LHCN-M2 (cell line): ENCODE measurements at regions not wholly inside any gene's neighbourhood (a gene's known extent, or its start where the extent isn't known, plus 50 kb on each side); places are given as distances from the start of the nearest gene placed in this dataset.
A peak's percentile ranks its signal among the peaks of the same experiment; 100 is the strongest.
"Not testable (repeated sequence)": the region's sequence is repeated elsewhere in the genome, so short reads cannot be mapped to it uniquely, and the experiment has no call there.

Source experiments
- DNase-seq: peaks from one replicate; pipeline ENCODE4 v3.0.0-alpha.2; 2012; ENCODE audit warnings: low read depth

GRCh38 chr7:19958309-19958896 is 185.0 kb upstream of the TMEM196 start:
- peak; percentile 95 for DNase-seq

DNA sequence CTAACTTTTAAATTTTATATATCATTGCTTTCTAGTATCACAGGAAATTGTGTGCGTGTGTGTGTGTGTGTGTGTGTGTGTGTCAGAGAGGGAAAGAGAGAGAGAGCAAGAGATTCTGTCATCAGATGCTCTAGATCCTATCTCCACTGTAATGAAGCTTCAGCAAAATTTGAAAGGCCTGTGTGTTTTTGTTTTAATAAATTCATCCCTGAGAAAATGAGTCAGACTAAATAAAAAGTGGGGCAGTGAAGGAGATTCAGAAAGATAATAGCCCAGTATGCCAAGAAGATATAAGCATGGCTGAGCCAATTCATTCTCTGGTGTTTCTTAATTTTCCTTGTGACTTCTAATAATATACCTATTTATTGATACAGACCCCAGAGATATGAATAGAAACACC is 184.2 kb upstream of the TMEM196 start:
- peak; percentile 69 for DNase-seq

DNA sequence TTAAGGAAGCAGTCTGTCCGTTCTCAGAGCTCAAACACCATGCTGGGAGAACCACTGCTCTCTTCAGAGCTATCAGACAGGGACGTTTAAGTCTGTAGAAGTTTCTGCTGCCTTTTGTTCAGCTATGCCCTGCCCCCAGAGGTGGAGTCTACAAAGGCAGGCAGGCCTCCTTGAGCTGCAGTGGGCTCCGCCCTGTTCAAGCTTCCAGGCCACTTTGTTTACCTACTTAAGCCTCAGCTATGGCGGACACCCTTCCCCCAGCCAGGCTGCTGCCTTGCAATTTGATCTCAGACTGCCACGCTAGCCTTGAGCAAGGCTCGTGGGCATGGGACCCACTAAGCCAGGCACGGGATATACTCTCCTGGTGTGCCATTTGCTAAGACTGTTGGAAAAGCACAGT is 180.7 kb upstream of the TMEM196 start:
- DNase-seq: not testable (repeated sequence)

DNA sequence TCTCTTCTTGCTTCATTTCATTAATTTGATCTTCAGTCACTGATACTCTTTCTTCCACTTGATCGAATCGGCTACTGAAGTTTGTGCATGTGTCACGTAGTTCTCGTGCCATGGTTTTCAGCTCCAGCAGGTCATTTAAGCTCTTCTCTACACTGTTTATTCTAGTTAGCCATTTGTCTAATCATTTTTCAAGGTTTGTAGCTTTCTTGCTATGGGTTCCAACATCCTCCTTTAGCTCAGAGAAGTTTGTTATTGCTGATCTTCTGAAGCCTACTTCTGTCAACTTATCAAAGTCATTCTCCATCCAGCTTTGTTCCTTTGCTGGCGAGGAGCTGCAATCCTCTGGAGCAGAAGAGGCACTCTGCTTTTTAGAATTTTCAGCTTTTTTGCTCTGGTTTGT is 180.0 kb upstream of the TMEM196 start:
- DNase-seq: not testable (repeated sequence)

DNA sequence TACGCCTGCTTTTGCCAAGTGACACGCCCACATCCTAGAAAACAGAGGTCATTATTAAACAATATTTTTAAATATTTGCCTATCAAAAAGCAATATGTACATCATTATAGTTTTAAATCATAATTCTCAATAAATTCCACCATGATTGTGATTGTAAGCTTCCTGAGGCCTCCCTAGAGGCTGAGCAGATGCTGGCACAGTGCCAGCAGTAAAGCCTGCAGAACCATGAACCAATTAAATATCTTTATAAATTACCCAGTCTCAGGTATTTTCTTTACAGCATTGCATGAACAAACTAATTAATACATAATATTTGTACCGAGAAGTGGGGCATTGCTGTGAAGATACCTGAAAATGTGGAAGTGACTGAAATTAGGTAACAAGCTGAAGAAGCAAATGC is 174.7 kb upstream of the TMEM196 start:
- DNase-seq: no peak

GRCh38 chr7:19944363-19945120 is 171.1 kb upstream of the TMEM196 start:
- no peak for DNase-seq

DNA sequence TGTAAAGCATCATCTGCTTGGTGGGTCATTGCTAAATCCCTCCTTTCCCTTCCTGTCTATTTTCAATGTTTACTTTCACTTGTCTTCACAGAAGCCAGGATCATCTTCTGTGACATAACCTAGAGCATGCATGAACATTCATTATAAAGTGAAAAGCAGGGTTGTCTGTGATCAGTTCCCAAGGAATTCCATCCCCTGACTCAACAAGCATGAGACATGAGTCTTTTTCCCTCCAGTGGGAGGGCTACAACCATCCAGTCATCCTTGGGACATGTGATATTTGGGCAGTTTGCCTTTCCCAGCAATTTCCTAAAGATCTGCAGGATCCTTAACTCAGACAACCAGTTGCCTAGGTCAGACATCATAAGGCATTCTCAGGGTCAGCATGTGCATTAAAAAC is 166.3 kb upstream of the TMEM196 start:
- DNase-seq: peak; percentile 93

DNA sequence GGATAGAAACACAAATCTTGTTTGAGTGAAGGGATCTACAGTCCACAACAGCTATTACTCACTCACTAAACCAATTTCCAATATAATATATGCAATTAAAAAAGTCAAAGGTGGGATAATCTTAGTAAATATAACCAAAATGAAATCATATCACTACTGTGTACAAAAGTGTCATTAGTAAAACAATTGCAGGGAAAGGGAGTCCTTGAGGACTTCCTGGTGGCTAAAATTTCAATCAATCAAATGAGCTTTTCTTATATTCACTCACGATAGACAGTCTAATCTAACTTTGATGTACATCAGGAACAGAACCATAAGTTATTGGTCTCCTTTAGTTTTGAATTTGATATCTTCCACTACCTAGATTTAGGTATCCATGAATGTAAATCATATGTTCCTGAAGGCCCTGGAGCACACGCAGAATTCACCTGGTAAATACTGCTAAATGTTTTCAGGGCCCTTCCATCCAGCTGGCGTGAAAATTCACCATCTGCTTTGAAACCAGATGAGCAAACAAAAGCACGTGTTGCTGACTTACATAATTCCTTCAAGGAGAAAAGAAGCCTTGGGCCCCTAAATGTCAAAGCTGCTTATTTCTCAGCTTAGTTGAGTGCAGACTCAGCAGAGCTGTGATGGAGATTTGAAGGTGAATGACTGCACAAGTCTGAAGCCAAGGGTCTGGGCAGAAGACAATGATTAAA is 159.3 kb upstream of the TMEM196 start:
- DNase-seq: no peak

DNA sequence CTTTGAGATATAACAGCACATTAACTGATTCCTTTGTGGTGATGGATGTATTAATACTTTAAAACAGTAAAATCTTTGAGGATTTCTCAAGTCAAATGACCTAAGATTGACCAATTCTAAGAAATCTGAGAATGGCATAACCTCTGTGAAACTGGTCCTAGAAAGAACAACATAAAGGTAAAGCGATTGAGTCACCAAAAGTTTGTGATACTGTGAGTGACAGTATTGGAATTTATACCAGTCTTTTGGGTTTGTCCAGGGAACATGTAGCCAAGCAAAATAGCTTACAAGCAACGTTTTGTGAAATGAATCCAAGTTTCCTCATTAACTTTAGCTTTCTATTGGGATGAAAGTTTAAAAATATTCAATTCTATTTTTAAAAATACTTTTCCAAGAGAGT is 157.4 kb upstream of the TMEM196 start:
- DNase-seq: no peak

DNA sequence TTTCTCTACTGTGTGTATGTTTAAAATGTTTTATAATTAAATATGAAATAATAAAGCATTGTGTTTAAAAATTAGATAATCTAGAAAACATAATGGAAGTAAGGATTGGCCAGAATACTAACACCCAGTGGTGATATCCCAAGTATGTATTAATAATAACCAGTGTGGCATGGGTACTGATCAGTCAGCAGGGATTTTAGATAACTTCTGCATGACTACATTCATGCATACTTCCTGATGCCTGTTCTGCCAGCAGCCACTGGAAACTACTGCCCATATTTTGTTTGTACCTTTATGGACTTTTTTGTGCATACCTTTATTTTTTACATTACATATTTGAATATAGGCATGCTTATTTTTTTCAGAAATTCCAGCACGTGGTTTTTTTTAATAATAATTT is 156.6 kb upstream of the TMEM196 start:
- DNase-seq: no peak

DNA sequence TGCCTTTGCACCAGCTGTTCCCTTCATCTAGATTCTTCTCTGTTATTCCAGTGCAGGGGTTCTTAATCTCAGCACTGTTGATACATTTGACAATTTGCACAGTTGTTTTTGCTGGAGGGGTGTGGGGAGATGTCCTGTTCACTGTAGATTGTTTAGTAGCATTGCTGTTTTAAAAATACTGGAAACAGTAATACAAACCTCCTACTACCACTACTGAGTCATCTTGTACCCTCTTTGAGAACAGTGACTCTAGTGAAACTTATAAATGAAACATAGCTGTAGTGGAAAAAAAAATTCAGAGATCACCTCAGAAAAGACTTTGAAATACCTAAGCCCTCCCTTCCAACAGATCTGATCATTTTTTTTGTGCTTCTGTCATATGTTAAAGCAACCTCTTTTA is 154.8 kb upstream of the TMEM196 start:
- DNase-seq: peak; percentile 63

GRCh38 chr7:19920705-19921104 is 147.3 kb upstream of the TMEM196 start:
- no peak for DNase-seq

GRCh38 chr7:19920166-19920565 is 146.7 kb upstream of the TMEM196 start:
- DNase-seq: peak; percentile 56

DNA sequence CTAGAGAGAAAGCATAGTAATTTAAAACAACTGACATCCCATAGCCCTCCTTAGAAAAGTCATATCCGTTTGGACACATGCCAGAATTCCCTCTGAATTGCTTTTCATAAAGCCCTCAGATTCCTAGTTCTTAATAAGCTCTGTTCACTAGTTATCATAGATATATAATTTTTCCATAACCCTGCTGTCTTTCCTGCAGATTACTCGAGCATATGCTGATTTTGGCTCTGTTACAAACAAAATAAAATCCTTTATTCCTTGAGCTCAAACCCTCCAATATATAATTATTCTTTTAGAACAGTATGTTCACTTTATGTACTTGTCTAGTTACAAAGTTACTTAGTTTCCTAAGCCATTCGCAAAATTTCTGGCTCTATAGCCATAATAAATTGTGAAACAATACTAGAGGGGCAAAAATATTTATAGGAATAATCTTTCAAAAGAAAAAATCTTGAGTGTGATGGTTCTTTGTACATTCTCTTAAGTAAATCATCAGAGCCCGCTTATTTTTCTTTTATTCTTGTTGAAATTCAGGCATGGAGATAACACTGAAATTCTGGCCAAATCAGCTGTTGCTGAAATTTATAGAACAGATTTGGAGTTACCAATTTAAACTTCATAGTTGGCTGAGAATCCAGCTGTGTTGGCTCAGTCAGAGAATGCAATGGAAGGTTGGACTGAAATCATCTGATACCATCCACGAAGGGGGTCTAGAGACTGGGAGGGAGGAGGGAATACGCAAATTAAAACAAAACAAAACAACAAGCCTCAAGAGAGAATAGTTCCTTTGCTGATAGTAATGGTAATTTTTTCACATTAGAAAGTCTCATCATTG is 146.1 kb upstream of the TMEM196 start:
- DNase-seq: peak; percentile 61

GRCh38 chr7:19916046-19916445 is 142.6 kb upstream of the TMEM196 start:
- peak; percentile 65 for DNase-seq

DNA sequence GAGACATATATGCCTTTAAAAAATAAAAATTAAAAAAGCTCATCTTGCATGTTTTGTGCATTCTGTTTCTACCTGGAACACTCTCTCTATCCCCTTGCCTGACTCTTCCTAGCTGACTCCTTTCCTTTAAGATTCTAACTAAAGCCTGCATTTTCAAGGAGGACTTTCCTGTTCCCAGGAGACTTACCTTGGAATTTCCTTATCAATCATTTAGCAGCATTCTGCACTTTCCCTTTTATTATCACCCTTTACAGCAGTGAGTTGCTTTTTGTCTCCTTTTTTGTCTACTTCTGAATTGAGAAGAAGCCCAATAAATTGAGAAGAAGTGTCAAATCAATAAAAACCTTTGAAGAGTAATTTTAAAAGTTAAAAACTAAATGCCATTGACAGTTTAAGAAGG is 142.2 kb upstream of the TMEM196 start:
- no peak for DNase-seq

- DNase-seq: no peak
Measured at GRCh38 chr7:19914866-19915265, 141.4 kb upstream of the TMEM196 start.

GRCh38 chr7:19900118-19900517 is 126.7 kb upstream of the TMEM196 start:
- DNase-seq: no peak

DNA sequence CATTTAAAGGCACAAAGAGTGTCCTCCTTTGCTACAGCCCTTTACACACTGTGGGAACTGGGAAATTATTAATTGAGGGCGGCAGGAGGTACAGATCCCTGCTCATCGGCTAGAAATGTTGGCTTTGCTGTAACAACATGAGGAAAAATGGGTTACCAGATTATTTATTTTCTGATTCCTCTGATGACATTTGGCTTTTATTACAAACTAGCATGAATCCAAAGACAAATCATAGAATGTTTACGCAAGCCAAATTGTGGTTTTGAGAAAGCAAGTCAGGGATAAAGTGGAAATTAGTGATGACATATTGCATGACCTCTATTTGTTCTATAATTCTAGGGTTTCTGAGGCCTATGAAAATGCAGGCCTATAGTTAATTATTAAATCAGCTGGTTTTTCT is 126.1 kb upstream of the TMEM196 start:
- DNase-seq: peak; percentile 84

- DNase-seq: not testable (repeated sequence)
Measured at GRCh38 chr7:19882893-19883292, 109.5 kb upstream of the TMEM196 start.

DNA sequence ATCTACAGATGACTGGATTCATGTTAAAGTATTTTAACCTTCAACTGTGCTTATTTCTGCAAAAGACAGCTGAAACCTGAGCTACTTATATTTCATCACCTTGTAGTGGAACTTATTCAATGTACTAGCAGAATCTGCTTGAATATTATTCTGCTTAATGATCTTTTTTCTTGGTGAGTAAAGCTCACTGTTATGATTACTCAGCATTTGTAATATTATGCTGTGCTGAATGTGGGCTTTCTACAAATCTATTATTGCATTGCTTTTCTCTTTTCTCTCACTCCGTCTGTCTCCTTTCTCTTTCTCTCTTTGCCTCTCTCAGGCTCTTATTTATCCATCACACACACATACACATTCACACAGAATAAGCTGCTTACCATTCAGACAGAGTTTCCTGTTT is 98.7 kb upstream of the TMEM196 start:
- DNase-seq: no peak

DNA sequence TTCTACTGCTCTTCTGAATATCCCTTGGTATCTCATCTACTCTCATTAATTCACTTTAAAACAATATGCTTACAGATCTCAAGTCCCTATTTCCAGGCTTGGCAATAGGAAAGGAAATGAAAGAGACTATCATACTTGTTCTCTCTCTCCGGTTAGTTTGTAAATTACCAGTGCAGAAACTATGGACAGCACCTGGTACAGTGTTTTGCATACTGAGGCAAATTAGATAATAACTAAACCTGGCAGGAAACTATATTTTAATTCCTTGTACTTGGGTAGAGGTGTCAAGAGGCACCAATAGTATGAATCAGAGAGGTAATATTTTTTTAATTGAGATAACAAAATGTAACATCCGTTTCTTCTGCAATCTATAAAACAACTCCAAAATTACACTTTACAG is 97.7 kb upstream of the TMEM196 start:
- no peak for DNase-seq
